ENCODE measurements at regions not wholly inside any gene's neighbourhood (a gene's known extent, or its start where the extent isn't known, plus 50 kb on each side); places are given as distances from the start of the nearest gene placed in this dataset.

DNA sequence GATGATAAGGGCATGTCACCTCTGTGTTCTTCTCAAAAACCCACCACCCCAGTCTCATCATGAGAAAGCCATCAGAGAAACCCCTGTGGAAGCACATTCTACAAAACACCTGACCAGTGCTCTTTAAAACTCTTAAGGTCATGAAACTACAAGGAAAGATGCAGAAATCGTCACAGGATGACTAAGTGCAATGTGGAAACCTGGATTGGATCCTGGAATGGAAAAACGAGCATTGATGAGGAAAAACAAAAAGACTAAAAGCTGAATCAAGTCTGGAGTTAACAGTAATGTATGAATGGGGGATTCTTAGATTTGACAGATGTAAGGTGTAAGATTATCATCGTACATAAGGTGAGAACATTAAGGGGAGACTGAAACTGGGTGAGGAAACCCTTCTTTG, 211.0 kb downstream of the TBX5 start:
- Mint-ChIP-seq H3K4me3 (no peak overlapping the region), H3K36me3 (ENCODE audit: insufficient read depth in 1 of 3, low read depth in 3 of 3) (peaks cover 0 to 3% (median 0%) of the 10 kb centered on the region in 3 experiments; a peak in 2 of 7 replicates), H3K27ac (no peak overlapping the region), H3K27me3 (ENCODE audit: low read depth) (peaks cover 37% of the 10 kb centered on the region), H3K4me1 (peaks cover 28 to 37% of the 10 kb centered on the region in 2 experiments), H3K9me3 (peaks cover 3 to 5% of the 10 kb centered on the region in 2 experiments; a peak in 3 of 5 replicates)
- no peak overlapping the region for H2BK15ac ChIP-seq (ENCODE audit: low read depth, low read length)
- no peak overlapping the region for H3K4ac ChIP-seq (ENCODE audit: low read depth, low read length)
- no peak overlapping the region for H2BK12ac ChIP-seq (ENCODE audit: insufficient read length, low read depth, low read length)
- WGBS (ENCODE audit: extremely low coverage, insufficient read length, low lambda C conversion rate) = no CpG with 5 or more reads among the region's 3 CpGs
- H4K91ac ChIP-seq (ENCODE audit: insufficient read length, low read depth, low read length) = no peak overlapping the region
- H3K27ac ChIP-seq (ENCODE audit: insufficient read length, low read depth, low read length) = no peak overlapping the region
- no peak overlapping the region for H2AK5ac ChIP-seq (ENCODE audit: insufficient read length, low read length)
- H4K8ac ChIP-seq (replicated peaks; ENCODE audit: insufficient read length, low read depth, low read length) = no peak overlapping the region
- H3K23ac ChIP-seq (ENCODE audit: insufficient read length, low read depth, low read length) = no peak overlapping the region
- H3K9me3 ChIP-seq (ENCODE audit: control insufficient read depth, low read depth, low read length) = no peaks in the 10 kb centered on the region
- no peak overlapping the region for H2BK120ac ChIP-seq (ENCODE audit: low read depth, low read length, poor library complexity, severe bottlenecking)
- no peaks in the 10 kb centered on the region for H3K27me3 ChIP-seq (ENCODE audit: insufficient read depth, low read length)
- no peak overlapping the region for H3T11ph ChIP-seq (ENCODE audit: low read length)
- no peak overlapping the region for H3K4me2 ChIP-seq (ENCODE audit: insufficient read depth, insufficient read length, low read length)
- H3K4me1 ChIP-seq (ENCODE audit: insufficient read depth, low read length) = no peaks in the 10 kb centered on the region
- H2BK5ac ChIP-seq (ENCODE audit: insufficient read length, low read length) = no peak overlapping the region
- no peak overlapping the region for H3K18ac ChIP-seq (ENCODE audit: insufficient read length, low read depth, low read length)
- no peak overlapping the region for H2AFZ ChIP-seq (ENCODE audit: low read length)
- no peak overlapping the region for H2BK20ac ChIP-seq (ENCODE audit: low read depth, low read length, poor library complexity, severe bottlenecking)
- no peaks in the 10 kb centered on the region for H3K23me2 ChIP-seq (ENCODE audit: insufficient read length, low read depth, low read length, poor library complexity, severe bottlenecking)
- H3K79me2 ChIP-seq (ENCODE audit: insufficient read depth, low read length) = no peaks in the 10 kb centered on the region
- no peaks in the 10 kb centered on the region for H4K20me1 ChIP-seq (ENCODE audit: control insufficient read depth, insufficient read depth, insufficient read length)
- H3K79me1 ChIP-seq (ENCODE audit: insufficient read depth, low read depth, low read length, poor library complexity, severe bottlenecking) = no peaks in the 10 kb centered on the region
- H4K5ac ChIP-seq (ENCODE audit: insufficient read length, low read depth, low read length) = no peak overlapping the region
- no peak for DNase-seq
- no peak overlapping the region for H3K14ac ChIP-seq (ENCODE audit: insufficient read depth, low read length)
- TF ChIP-seq, protein P1, sequence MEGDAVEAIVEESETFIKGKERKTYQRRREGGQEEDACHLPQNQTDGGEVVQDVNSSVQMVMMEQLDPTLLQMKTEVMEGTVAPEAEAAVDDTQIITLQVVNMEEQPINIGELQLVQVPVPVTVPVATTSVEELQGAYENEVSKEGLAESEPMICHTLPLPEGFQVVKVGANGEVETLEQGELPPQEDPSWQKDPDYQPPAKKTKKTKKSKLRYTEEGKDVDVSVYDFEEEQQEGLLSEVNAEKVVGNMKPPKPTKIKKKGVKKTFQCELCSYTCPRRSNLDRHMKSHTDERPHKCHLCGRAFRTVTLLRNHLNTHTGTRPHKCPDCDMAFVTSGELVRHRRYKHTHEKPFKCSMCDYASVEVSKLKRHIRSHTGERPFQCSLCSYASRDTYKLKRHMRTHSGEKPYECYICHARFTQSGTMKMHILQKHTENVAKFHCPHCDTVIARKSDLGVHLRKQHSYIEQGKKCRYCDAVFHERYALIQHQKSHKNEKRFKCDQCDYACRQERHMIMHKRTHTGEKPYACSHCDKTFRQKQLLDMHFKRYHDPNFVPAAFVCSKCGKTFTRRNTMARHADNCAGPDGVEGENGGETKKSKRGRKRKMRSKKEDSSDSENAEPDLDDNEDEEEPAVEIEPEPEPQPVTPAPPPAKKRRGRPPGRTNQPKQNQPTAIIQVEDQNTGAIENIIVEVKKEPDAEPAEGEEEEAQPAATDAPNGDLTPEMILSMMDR (conservative IDR thresholded peaks at IDR 0.05) = no peak
- H3K56ac ChIP-seq (ENCODE audit: insufficient read length, low read depth, low read length) = no peak overlapping the region
- H3K9ac ChIP-seq (ENCODE audit: extremely low read depth, insufficient read length, low read length) = no peak overlapping the region
